AG08395 (cell line): ENCODE measurements at regions not wholly inside any gene's neighbourhood (a gene's known extent, or its start where the extent isn't known, plus 50 kb on each side); places are given as distances from the start of the nearest gene placed in this dataset.

Experiments
- DNase-seq: peaks from one replicate; pipeline ENCODE4 v3.0.0; 2012; ENCODE audit warnings: mixed read lengths, low spot score

DNA sequence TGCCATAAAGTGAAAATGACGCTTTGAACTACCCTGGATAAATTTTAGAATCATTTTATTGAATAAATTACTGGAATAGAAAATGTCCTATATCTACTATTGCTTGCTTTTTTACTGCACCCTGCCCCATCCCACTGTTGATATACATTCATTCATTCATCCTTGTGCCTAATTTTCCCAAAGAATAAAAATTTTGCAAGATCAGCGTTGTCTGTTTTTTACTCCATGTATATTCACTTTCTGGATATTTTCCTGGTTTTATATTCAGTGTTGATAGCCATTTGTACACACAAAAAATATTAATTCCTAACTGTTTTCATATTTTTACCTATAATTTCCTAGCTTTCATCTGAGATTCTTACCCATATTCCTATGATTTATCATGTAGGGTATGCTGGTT lies 262.9 kb upstream of the MAGI2 start:
- DNase-seq = no peak

DNA sequence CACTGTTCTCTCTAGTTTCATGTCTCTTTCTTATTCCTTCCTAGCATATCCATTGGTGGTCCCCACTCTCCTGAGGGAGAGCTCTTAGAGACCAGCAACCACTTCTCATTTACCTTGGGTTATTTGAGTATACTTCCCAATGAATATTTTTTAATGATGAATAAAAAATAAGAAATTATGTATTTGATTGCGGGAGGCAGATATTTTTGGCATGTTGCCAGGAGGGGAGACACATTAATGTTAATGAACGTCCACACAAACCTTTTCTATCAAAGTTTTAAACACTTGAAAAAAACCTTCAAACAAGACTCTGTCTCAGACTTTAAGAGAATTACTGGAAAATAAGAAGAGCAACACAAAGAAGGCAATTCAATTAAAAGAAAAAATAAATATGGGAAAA lies 260.6 kb upstream of the MAGI2 start:
- DNase-seq = no peak

DNA sequence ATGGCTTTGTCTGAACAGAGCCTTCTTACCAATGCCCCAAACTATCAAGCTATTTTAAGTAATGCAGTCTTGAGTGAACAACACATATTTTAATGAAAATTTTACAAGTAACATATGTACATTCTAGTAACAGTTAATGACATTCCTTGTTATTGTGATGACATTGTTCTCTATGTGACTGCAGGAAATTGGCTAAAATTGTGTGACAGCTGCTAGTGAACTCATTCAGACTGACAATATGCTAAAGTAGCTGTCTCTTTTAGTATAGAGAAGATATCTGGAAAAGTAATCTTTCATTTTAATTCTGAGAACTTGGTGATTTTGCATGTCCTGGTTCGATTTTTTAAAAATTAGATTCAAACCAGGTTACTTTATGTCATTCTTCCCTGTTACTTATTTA lies 259.8 kb upstream of the MAGI2 start:
- no peak for DNase-seq

DNA sequence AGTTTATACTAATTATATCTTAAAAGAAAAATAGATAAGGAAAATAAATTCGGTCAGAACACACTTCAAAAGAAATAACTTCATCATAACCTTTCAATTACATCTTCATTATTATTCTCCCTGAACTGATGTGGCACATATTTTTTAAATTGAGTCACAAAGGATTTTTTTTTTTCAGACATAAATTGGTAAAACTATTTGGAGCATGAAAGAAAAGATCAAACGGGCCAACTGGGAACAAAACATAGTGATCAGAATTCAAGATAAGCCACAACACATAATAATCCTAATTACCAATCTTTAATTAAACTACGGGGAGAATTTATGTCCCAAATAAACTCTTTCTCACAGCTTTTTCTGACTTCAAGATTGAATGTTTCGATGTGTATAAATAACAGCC lies 258.2 kb upstream of the MAGI2 start:
- DNase-seq = no peak

DNA sequence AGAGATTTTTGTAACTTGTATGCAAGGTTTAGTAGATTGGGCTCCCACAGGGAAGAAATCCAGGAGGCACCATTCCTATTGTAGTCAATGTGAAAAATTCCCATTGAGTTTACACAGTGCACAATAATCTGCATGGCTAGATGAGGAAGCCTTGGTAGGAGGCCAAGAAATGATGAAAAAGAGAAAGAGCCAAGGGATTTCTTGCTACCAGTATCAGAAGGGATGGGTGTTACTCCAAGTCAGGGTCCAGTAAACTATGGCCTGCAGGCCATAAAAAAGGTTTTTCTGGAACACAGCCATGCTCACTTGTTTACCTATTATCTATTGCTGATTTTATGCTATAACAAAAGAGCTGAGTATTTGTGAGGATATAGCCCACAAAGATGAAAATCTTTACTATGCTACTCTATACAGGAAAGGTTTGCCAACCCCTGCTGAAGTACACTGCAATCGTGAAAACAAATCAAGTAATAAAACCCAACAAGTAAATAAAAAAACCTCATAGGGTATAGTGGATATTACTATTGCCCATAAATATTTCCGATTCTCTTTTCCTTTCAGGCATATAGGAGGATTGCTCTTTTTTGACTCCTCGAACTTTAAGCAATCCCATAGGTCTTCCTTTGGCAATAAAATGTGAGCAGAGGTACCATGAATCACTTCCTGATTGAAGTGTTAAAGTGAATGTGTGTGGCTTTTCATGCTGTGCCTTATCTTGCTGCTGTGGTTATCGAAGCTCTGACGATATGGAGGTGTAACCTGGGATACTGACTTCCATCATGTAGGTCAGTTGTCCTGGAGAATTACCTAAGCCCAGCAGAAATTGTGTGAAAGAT lies 256.3 kb upstream of the MAGI2 start:
- no peak for DNase-seq

DNA sequence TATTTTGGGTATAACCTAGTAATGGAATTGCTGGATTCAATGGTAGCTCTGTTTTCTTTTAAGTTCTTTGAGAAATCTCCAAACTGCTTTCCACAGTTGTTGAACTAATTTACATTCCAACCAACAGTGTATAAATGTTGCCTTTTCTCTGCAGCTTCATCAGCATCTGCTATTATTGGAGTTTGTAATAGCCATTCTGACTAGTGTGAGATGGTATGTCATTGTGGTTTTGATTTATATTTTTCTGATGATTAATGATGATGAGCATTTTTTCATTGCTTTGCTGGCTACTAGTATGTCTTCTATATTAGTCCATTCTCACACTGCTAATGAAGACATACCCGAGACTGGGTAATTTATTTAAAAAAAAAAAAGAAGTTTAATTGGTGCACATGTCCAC lies 248.6 kb upstream of the MAGI2 start:
- no peak for DNase-seq

DNA sequence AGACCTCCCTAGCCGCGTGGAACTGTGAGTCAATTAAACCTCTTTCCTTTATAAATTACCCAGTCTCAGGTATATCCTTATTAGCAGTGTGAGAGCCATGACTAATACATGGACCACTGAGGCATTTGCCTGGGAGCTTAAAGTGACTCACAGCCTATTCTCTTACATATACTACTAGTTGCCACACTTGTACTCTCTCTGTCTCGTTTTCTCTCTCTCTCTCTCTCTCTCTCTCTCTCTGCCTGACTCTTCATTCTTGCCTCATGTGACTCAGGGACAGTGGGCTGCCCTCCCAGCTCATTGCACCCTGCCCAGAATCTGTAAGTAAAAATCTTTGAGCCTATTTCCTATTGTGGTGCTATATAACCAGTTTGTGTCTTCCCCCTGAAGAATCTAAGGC lies 238.5 kb upstream of the MAGI2 start:
- no peak for DNase-seq

DNA sequence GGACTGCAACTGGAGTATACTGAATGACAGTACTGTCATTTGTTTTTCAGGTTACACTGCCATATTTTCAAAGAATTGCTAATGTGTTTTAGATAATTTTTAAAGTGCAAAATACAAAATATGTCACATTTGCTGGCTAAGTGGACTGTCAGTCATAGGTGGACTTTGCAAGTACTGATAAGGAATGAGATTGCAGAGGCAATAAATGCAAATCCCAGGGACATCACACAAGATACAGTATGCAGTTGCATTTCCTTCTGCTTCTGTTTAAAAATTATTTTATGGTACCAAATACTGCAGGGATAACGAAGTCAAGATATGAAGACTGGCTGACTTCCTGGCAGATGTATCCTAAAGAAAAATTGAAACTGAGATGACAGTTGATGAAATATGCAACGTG lies 237.6 kb upstream of the MAGI2 start:
- no peak for DNase-seq

DNA sequence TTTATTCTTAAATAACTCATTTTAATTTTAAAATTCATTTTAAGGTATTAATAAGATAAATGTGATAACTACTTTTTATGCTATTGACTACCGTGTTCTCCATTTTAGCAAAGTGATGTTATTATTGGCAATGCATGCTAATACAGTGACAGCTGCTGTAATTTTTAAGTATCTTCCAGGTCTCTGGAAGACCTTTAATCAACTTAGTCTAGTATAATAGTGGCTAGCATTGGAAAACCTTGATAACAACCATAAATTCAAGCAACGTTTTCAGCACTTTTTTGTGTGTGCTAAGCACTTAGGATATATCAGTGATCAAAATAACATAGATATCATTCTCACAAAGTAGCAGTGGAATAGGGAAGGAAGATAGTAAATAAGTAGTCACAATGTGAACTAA lies 230.9 kb upstream of the MAGI2 start:
- DNase-seq = no peak

DNA sequence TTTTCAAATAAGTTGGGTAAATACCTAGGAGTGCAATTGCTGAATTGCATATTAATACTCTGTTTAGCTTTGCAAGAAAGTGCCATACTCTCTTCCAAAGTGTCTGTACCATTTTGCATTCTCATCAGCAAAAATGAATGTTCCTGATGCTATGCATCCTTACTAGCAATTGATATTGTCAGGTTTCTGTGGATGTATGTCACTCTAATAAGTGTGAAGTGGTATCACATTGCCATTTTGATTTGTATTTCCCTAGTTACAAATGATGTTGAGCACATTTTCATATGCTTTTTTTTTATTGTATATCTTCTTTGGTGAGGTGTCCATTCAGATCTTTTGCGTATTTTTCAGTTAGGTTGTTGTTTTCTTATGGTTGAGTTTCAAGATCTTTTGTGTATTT lies 230.4 kb upstream of the MAGI2 start:
- no peak for DNase-seq

DNA sequence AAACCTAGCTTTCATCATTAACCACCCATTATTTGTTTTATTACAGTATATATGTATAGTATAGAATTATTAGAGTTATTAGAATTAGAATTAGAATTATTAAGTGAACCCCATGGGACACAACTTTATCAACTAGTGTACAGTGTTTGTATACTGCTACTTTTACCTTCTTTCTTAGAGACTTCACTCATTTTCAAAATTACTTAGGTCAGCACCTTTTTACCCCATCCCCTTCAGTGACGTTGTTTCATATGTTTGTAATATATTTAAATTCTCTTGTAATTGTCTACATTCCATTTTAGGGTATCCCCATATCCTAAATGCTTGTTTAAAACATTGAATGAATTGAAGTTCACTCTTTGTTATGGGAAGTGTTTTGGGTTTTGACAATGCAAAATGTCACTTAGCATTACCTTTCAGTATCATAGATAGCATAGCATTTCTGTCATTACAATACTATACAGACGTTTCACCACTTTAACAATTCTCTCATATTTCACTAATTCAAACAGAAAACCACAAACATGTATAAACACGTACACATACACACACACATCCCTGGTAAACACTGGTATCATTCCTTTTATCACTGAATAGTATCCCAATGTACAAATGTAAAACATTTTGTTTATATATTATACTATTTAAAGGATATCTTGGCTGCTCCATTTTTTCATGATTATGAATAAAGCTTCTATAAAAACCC lies 229.9 kb upstream of the MAGI2 start:
- no peak for DNase-seq

DNA sequence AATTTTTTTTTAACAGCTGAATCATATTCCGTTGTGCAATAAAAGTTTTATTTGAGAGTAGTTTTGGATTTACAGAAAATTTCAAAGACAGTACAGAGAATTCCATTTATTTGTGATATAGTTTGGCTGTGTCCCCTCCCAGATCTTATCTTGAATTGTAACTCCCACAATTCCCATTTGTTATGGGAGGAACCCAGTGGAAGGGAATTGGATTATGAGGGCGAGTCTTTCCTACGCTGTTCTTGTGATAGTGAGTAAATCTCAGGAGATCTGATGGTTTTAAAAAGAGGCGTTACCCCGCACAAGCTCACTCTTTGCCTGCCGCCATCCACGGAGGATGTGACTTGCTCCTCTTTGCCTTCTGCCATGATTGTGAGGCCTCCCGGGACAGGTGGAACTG lies 228.0 kb upstream of the MAGI2 start:
- no peak for DNase-seq

DNA sequence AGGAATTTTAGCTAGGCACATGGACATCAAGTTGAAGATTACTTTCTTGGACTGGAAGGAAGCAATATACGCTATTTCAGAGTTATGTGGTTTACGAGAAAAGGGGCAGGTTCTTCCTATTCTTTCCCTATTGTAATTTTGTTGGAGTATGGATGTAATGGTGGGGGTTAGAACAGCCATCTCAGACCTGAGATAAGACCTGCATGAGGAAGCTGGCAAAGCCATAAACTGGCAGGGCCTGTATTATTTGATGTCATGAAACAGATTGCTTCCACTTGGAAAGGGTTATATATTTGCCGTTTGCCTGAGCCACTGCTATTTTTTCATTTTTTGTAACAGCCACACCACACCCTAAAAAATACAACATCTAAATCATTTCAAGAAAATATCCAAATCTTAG lies 220.5 kb upstream of the MAGI2 start:
- DNase-seq = no peak

DNA sequence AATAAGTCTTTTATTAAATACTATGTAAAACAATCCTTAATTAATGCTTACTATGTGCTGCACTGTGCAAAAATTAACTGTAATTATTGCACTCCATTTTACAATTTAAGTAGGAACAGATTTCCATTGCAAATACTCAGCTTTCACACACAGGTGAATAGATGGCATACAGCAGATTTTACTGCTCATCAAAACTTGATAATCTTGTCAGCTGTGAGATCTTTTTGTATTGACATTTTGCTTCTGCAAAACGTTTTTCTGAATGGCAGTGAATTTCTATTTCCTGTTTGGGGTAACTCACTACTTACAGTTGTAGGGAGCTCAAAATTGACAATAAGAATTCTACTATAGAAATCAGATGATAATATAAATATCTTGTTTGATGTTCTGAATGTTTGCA lies 220.0 kb upstream of the MAGI2 start:
- DNase-seq = no peak

DNA sequence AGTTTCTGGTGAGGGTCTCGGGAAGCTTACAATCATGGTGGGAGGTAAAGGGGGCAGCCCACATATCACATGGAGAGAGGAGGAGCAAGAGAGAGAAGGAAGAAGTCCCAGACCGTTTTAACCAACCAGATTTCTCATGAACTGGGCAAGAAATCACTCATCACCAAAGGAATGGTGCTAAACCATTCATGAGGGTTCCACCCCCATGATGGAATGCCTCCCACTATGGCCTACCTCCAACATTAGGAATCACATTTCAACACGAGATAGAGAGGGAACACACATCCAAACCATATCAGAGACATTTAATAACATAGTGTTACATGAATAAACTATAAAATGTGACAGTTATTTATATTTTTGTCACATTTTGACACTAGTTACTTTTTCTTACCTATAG lies 214.8 kb upstream of the MAGI2 start:
- DNase-seq = no peak

DNA sequence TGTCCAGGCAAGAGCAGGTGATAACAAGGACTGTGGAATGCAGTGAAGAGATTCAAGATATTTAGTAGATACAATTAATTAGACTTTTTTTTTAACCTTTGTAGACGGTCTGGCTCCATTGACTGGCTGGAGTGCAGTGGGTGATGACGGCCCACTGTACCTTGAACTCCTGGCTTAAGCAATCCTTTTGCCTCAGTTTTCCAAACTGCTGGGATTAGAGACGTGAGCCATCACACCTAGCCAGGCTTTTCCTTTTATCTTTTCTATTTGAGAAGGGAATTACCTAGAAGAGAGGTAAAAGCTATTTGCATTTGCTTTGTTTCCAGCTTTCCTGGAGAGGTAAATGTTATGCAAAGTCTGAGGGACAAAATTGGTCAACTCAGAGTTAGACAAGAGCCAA lies 213.0 kb upstream of the MAGI2 start:
- no peak for DNase-seq

DNA sequence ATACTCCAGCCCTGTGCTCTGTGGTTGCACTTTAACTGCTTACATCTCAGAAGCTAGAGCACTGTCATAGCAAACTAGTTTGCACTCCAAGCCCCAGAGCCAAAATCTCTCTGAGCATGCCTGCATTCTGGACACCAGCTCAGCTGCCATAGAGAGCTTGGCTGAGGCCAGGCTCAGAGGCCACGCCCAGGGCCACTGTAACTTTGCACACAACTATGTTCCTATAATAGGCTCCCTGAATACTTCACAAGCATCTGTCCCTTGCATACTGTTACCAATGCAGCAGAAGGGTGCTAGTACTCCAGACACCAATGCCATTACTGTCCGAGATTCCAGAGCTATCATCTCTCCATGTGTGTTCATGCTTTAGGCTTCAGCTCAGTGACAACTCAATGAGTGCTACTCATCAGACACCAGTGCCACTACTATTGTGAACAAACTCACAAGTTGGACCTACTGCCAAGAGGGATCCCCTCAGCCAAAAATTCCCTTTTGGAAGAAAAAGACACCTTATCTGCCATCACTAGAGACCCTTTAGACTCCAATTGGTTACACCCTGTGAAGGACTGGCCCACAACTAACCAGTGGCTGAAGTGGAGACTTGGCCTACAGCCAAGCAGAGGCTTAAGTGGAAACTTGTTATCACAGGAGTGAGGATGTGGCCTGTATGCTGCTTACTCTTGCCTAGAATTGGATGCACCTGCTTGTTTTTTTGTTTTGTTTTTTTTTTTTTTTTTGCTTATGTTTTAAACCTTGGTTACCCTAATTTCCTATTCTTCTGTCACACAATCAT lies 211.6 kb upstream of the MAGI2 start:
- no peak for DNase-seq

DNA sequence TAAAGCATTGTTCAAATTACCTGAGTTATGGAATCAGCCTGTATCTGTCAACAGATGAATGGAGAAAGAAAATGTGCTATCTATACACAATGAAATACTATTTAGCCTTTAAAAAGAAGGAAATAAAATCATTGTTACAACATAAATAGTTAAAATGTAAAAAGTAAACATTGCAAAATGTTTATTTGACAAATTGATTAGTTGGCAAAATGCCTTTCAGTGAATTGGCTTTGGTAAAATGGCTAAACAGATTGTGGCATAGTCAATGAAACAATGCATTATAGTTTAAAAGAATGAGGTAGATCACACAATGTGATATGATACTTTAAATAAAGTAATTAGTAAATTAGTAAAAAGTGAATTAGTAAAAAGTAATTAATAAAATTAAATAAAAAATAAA lies 204.8 kb upstream of the MAGI2 start:
- DNase-seq = no peak

DNA sequence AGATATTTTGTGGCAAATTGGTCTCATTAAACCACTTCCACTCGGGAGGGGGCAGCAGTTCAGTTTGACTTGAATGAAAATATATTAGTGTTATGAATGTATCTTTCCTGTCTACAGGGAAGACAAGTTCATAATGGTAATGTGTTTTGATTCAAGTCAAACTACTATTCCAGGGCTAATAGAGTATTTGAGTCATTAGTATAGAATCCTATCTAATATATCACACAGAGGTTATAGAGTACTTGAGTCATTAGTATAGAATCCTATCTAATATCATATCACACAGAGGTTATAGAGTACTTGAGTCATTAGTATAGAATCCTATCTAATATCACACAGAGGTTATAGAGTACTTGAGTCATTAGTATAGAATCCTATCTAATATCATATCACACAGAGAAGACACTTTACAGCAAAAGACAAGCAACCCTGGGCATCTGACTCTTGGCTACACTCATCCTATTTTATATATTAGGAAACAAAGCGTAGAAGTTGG lies 199.7 kb upstream of the MAGI2 start:
- no peak for DNase-seq

DNA sequence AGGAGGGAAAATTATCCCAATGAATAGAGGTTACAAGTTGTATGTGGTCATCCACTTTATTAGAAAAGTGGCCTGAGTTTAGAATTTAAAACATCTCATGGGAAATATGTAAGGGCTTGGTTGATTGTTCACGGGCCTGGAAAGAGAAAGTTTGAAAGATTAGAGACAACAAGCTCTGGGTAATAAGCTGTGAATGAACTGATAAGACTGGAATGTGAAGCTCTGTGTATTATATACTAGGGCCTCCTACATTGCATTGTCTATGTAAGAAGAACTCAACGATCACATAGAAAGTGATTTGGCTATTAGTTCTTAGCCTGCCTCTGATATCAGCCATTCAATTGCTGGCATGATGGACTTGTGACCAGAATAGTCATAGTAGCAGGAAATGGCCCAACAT lies 199.2 kb upstream of the MAGI2 start:
- DNase-seq = no peak

DNA sequence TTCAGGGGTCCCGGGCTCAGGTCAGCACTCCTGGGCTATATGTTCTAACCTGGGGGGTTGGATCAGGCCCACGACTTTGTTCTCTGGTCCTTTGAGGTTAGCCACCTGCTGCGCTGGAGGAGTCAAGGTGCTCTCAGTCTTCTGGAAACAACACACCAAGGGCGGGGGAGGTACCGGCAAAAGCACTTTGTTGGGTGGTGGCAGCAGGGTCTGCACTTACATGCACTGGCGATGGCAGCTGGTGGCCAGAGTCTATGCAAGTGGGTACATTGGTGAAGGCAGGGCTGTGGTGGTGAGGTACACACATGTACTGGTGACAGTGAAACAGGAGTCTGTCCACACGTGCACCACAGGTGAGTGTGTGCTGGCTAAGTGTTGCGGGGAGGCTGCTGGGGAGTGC lies 194.2 kb upstream of the MAGI2 start:
- DNase-seq = no peak

DNA sequence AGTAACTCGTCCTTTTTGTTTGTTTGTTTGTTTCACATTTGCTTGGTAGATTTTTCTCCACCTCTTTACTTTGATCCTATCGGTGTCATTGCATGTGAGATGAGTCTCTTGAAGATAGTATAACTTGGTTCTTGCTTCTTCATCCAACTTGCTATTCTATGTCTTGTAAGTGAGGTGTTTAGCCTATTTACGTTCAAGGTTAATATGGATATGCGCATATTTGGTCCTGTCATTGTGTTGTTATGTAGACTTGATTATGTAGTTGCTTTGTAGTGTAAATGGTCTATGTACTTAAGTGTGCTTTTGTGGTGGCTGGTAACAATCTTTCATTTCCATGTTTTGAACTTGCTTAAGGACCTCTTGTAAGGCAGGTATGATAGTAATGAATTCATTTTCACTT lies 192.8 kb upstream of the MAGI2 start:
- DNase-seq = no peak

DNA sequence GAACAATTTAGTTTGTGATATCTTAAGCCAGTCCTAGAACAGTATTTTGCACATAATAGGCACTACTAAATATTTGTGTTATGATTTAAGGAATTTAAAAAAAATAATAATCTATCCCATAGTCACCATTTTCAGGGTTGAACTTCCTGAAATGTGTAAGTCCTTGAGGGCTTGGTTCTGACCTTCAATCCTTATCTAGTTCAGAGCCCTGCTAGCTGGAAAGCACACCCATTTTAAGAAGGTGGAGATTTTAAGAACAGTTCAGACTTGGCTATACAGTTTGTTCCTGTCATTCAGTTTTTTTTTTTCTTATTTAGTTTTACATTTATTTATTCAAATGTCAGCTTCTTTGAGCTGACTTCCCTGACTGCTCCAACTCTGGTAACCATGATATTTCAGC lies 183.4 kb upstream of the MAGI2 start:
- DNase-seq = no peak
